Kidney (tissue), 13 donors: ENCODE measurements at regions not wholly inside any gene's neighbourhood (a gene's known extent, or its start where the extent isn't known, plus 50 kb on each side); places are given as distances from the start of the nearest gene placed in this dataset.

Experiments used
- DNase-seq, 5 donors: peaks; one replicate each; pipeline ENCODE4 v3.0.0-alpha.2; 2013 to 2020
- FAIRE-seq: peaks from 2 replicates; lab custom pipeline; 2012; peaks lifted over from hg19 to GRCh38; lab: Jason Lieb, UNC
- H3K27ac ChIP-seq, 2 donors: one replicate each; pipeline ENCODE4 v1.7.0; 2013; ENCODE audit warnings: low read depth in 2 of 2, low read length in 2 of 2, inconsistent platforms in 1 of 2
- H3K27me3 ChIP-seq: one replicate; pipeline ENCODE4 v1.7.1; 2013; ENCODE audit warnings: low read length, inconsistent platforms; ENCODE audit not compliant: control insufficient read depth, insufficient read depth
- H3K36me3 ChIP-seq, 3 donors: one replicate each; pipeline versions ENCODE4 v1.7.0 to v1.7.1; 2013; ENCODE audit warnings: low read length in 3 of 3, control low read depth in 1 of 3, inconsistent platforms in 1 of 3; ENCODE audit not compliant: insufficient read depth in 3 of 3, control insufficient read depth in 2 of 3
- H3K4me1 ChIP-seq, 3 donors: one replicate each; pipeline versions ENCODE4 v1.7.0 to v1.7.1; 2013; ENCODE audit warnings: low read length in 3 of 3, inconsistent platforms in 1 of 3, low read depth in 1 of 3; ENCODE audit not compliant: control insufficient read depth in 2 of 3, insufficient read depth in 2 of 3
- H3K4me3 ChIP-seq, 3 donors: one replicate each; pipeline versions ENCODE4 v1.7.0 to v1.8.1; 2013; ENCODE audit warnings: low read length in 3 of 3, control low read depth in 1 of 3, inconsistent platforms in 1 of 3
- H3K9ac ChIP-seq, 3 donors: one replicate each; pipeline versions ENCODE4 v1.7.0 to v1.7.1; 2013; ENCODE audit warnings: low read length in 3 of 3, control low read depth in 1 of 3, inconsistent platforms in 1 of 3
- H3K9me3 ChIP-seq, 3 donors: one replicate each; pipeline versions ENCODE4 v1.7.0 to v1.7.1; 2013; ENCODE audit warnings: low read length in 3 of 3, control low read depth in 1 of 3, inconsistent platforms in 1 of 3; ENCODE audit not compliant: control insufficient read depth in 2 of 3, insufficient read depth in 1 of 3
- CTCF ChIP-seq: IDR thresholded peaks from 3 replicates; pipeline ENCODE4 v1.5.1; 2012; ENCODE audit warnings: mild to moderate bottlenecking, moderate library complexity, borderline replicate concordance; ENCODE audit not compliant: insufficient read depth; ENCODE audit errors: extremely low read depth
- intact Hi-C: fragments of 100-400 bp; cut with DNase I; formaldehyde crosslinking; loops from one replicate; pipeline ENCODE4 v1.11.1; 2022
- donor health status: control.
- donor health status: control.
- donor health status: control.
- donor health status: control.
- donor health status: control.
- donor health status: DM: yes; HTN: yes; CAD: no.
- donor health status: Normal renal cell carcinoma (clear cell type).

- no peak for TF ChIP-seq CTCF
- Histone ChIP-seq H3K27ac (no peak overlapping the region), H3K27me3 (no peaks in the 10 kb centered on the region), H3K4me1 (peaks cover 0 to 2% (median 0%) of the 10 kb centered on the region in 3 donors), H3K4me3 (no peak overlapping the region), H3K9ac (no peak overlapping the region), H3K36me3 (no peaks in the 10 kb centered on the region), H3K9me3 (no peaks in the 10 kb centered on the region)
- FAIRE-seq (no peak), DNase-seq (no peak)
- intact Hi-C loops: no loop called here
Observed at GRCh38 chr3:87090631-87091030, 99.7 kb upstream of the VGLL3 start.

- intact Hi-C loops: no loop called here
- FAIRE-seq: no peak
Observed at GRCh38 chr3:87088993-87089841, 98.3 kb upstream of the VGLL3 start.

GRCh38 chr3:87088430-87088992 lies 97.6 kb upstream of the VGLL3 start:
- Histone ChIP-seq H3K27me3 (no peaks in the 10 kb centered on the region), H3K36me3 (no peaks in the 10 kb centered on the region), H3K9me3 (no peaks in the 10 kb centered on the region), H3K4me3 (peak overlapping the region; percentile 71 to 81 (median 72)), H3K27ac (no peak overlapping the region), H3K9ac (peak overlapping the region in 1 of 3 donors; percentile 3), H3K4me1 (peaks cover 0 to 2% (median 0%) of the 10 kb centered on the region in 3 donors)
- intact Hi-C loops: no loop called here
- no peak for FAIRE-seq
- no peak for DNase-seq
- no peak for TF ChIP-seq CTCF

More at GRCh38 chr3:87088993-87089841, 98.3 kb upstream of the VGLL3 start:
- no peaks in the 10 kb centered on the region for H3K36me3 ChIP-seq
- H3K4me3 ChIP-seq: peak overlapping the region; percentile 71 to 81 (median 72)
- DNase-seq: peak; percentile 72 to 82 (median 74)
- H3K27ac ChIP-seq: no peak overlapping the region
- peak overlapping the region; percentile 3 to 64 (median 20) for H3K9ac ChIP-seq
- peaks cover 0 to 2% (median 0%) of the 10 kb centered on the region in 3 donors for H3K4me1 ChIP-seq
- H3K27me3 ChIP-seq: no peaks in the 10 kb centered on the region
- no peaks in the 10 kb centered on the region for H3K9me3 ChIP-seq
- TF ChIP-seq CTCF: no peak
